Loucy (cell line): ENCODE measurements at regions not wholly inside any gene's neighbourhood (a gene's known extent, or its start where the extent isn't known, plus 50 kb on each side); places are given as distances from the start of the nearest gene placed in this dataset.

ENCODE experiments used
- H2AFZ ChIP-seq: fragments of 200-600 bp; sonication (generic); 2 replicates; pipeline ENCODE4 v1.6.0; 2016; ENCODE audit warnings: antibody characterized with exemption, mild to moderate bottlenecking, low read length, moderate library complexity
- H3F3A ChIP-seq: fragments of 200-600 bp; 2 replicates; pipeline ENCODE4 v1.6.0; 2016; ENCODE audit warnings: antibody characterized with exemption, low read depth, mild to moderate bottlenecking
- H3K27me3 ChIP-seq: fragments of 200-600 bp; sonication (generic); 2 replicates; pipeline ENCODE4 v1.6.1; 2014; ENCODE audit warnings: low read length, mild to moderate bottlenecking; ENCODE audit not compliant: insufficient read depth, poor library complexity, severe bottlenecking
- H3K36me3 ChIP-seq: fragments of 200-600 bp; sonication (generic); 2 replicates; pipeline ENCODE4 v1.6.1; 2016; ENCODE audit warnings: low read length; ENCODE audit not compliant: insufficient read depth
- H3K4me1 ChIP-seq: fragments of 200-600 bp; sonication (generic); 2 replicates; pipeline ENCODE4 v1.5.1; 2014; ENCODE audit warnings: low read length, mild to moderate bottlenecking; ENCODE audit not compliant: insufficient read depth, poor library complexity, severe bottlenecking
- H3K4me2 ChIP-seq: fragments of 200-600 bp; sonication (generic); 2 replicates; pipeline ENCODE4 v1.6.0; 2014; ENCODE audit warnings: antibody characterized with exemption, low read length, low read depth, mild to moderate bottlenecking; ENCODE audit not compliant: poor library complexity, severe bottlenecking
- H3K4me3 ChIP-seq: fragments of 200-600 bp; sonication (generic); 2 replicates; pipeline ENCODE4 v1.5.1; 2014; ENCODE audit warnings: low read length, mild to moderate bottlenecking, mixed read lengths; ENCODE audit not compliant: poor library complexity, severe bottlenecking
- H3K79me2 ChIP-seq: fragments of 200-600 bp; sonication (generic); 2 replicates; pipeline ENCODE4 v1.6.1; 2014; ENCODE audit warnings: low read length; ENCODE audit not compliant: insufficient read depth
- H3K9ac ChIP-seq: fragments of 200-600 bp; sonication (generic); 2 replicates; pipeline ENCODE4 v1.6.0; 2014; ENCODE audit warnings: mild to moderate bottlenecking, low read depth, low read length, moderate library complexity; ENCODE audit not compliant: poor library complexity, severe bottlenecking
- H3K9me2 ChIP-seq: fragments of 200-600 bp; sonication (generic); replicated peaks from 2 replicates; pipeline ENCODE4 v1.6.1; 2016; ENCODE audit warnings: low read depth, low read length, mixed read lengths
- H3K9me3 ChIP-seq: fragments of 200-600 bp; sonication (generic); 2 replicates; pipeline ENCODE4 v1.6.1; 2014; ENCODE audit warnings: mild to moderate bottlenecking, antibody characterized with exemption, low read length, low read depth; ENCODE audit not compliant: insufficient read depth
- H4K20me1 ChIP-seq: fragments of 200-600 bp; sonication (generic); 2 replicates; pipeline ENCODE4 v1.6.0; 2014; ENCODE audit warnings: antibody characterized with exemption, low read length, mild to moderate bottlenecking; ENCODE audit not compliant: insufficient read depth, poor library complexity, severe bottlenecking
- CTCF ChIP-seq: fragments of 200-600 bp; sonication (generic); conservative IDR thresholded peaks from 2 replicates; pipeline ENCODE4 v1.5.1; 2014; ENCODE audit warnings: mild to moderate bottlenecking, antibody characterized with exemption, low read length
- EZH2phosphoT487 ChIP-seq: fragments of 200-600 bp; IDR thresholded peaks from 2 replicates; pipeline ENCODE4 v1.6.1; 2018; ENCODE audit warnings: antibody characterized with exemption, mild to moderate bottlenecking, moderate library complexity, borderline replicate concordance

DNA sequence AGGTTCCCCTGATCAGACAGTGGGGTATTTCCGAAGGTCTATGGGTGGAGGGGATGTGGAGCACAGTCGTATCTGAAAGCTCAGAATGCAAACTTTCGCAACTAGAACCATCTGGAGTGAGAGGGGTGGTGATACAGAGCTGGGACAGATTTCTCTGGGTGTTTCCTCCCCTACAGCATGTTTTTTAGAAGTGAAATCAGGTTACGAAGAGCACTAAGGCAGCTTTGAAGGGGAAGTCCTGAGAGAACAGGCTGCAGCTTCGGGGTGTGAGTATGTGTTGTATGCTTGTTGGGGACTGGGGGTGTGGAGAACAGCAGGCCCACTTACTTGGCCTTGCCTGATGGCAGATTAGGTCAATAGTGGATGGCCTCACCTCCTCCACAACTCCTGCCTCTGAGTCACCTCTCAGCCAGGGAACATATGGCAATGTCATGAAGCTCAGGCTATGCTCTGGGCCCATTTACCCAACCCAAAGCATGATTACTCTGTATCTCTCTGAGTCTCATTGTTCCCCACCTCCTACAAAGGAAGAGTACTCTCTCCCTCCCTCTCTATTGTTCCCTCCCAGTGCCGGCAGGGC is 107.2 kb upstream of the RASGRP1 start:
- Histone ChIP-seq H3K9ac (no peak overlapping the region), H3K9me2 (no peaks in the 10 kb centered on the region), H3K79me2 (no peaks in the 10 kb centered on the region), H3K9me3 (no peaks in the 10 kb centered on the region), H3F3A (peaks cover 2% of the 10 kb centered on the region; the same call in 1 of the 2 replicates), H4K20me1 (no peaks in the 10 kb centered on the region), H3K4me1 (peaks cover 62% of the 10 kb centered on the region), H3K4me3 (no peak overlapping the region), H3K27me3 (no peaks in the 10 kb centered on the region), H2AFZ (no peak overlapping the region), H3K4me2 (no peak overlapping the region), H3K36me3 (no peaks in the 10 kb centered on the region)
- TF ChIP-seq EZH2phosphoT487 = no peak
- no peak for TF ChIP-seq CTCF

DNA sequence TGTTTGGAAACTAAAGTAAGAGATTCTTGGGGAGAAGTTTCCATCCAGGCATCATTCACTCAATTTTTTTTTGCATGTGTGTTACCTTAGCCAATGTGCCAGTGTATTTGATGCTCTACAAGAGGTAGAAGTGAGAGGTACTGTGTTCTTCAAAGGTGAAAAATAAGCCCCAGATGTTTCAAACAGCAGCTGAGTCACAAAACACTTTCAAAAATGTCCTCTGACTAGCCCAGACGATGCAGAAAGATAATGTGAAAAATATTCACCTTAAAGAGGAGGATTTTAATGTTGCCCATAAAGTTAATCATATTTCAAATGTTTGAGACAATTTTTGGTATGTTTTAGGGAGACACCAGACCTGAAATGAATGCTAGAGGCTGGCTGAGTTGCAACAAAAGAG is 107.7 kb upstream of the RASGRP1 start:
- no peaks in the 10 kb centered on the region for H3K36me3 ChIP-seq
- H3K9me3 ChIP-seq = no peaks in the 10 kb centered on the region
- peaks cover 2% of the 10 kb centered on the region; the same call in 1 of the 2 replicates for H3F3A ChIP-seq
- no peak overlapping the region for H3K9ac ChIP-seq
- H2AFZ ChIP-seq = no peak overlapping the region
- no peak overlapping the region for H3K4me2 ChIP-seq
- H3K4me3 ChIP-seq = no peak overlapping the region
- no peaks in the 10 kb centered on the region for H3K9me2 ChIP-seq
- no peaks in the 10 kb centered on the region for H3K79me2 ChIP-seq
- H4K20me1 ChIP-seq = no peaks in the 10 kb centered on the region
- no peak for TF ChIP-seq EZH2phosphoT487
- peaks cover 57% of the 10 kb centered on the region for H3K4me1 ChIP-seq
- no peaks in the 10 kb centered on the region for H3K27me3 ChIP-seq

- Histone ChIP-seq H3K9me3 (no peaks in the 10 kb centered on the region), H3K4me3 (no peak overlapping the region), H2AFZ (no peak overlapping the region), H3K79me2 (no peaks in the 10 kb centered on the region), H3K36me3 (no peaks in the 10 kb centered on the region), H3K4me2 (no peak overlapping the region), H3K9me2 (no peaks in the 10 kb centered on the region), H4K20me1 (no peaks in the 10 kb centered on the region), H3K9ac (no peak overlapping the region), H3F3A (peaks cover 2% of the 10 kb centered on the region; the same call in 1 of the 2 replicates), H3K27me3 (no peaks in the 10 kb centered on the region), H3K4me1 (peaks cover 49% of the 10 kb centered on the region)
- no peak for TF ChIP-seq CTCF
- TF ChIP-seq EZH2phosphoT487 = no peak
Measured at GRCh38 chr15:38672814-38673670, 108.4 kb upstream of the RASGRP1 start.
